ENCODE measurements at regions not wholly inside any gene's neighbourhood (a gene's known extent, or its start where the extent isn't known, plus 50 kb on each side); places are given as distances from the start of the nearest gene placed in this dataset.

DNA sequence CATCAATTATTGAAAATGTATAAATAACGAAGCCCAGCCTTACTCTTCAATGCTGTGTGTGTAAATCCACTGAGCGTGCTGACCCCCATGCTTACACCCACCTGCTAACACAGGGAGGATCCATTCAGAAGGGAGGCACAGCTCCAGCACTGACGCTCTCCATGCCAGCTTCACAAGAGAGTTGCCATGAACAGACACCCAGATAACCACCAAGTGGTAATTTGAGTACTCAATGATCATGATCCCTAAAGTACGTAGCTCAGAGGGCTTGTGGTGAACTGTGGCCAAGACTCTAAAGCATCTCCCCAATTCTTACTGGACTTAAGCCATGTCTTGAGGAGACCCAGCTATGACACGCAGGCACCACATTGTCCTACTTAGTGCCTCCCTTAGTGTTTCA, 98.7 kb downstream of the IGLL1 start:
- TF ChIP-seq, protein P1, sequence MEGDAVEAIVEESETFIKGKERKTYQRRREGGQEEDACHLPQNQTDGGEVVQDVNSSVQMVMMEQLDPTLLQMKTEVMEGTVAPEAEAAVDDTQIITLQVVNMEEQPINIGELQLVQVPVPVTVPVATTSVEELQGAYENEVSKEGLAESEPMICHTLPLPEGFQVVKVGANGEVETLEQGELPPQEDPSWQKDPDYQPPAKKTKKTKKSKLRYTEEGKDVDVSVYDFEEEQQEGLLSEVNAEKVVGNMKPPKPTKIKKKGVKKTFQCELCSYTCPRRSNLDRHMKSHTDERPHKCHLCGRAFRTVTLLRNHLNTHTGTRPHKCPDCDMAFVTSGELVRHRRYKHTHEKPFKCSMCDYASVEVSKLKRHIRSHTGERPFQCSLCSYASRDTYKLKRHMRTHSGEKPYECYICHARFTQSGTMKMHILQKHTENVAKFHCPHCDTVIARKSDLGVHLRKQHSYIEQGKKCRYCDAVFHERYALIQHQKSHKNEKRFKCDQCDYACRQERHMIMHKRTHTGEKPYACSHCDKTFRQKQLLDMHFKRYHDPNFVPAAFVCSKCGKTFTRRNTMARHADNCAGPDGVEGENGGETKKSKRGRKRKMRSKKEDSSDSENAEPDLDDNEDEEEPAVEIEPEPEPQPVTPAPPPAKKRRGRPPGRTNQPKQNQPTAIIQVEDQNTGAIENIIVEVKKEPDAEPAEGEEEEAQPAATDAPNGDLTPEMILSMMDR (IDR thresholded peaks at IDR 0.05) = no peak
- no peak for TF ChIP-seq POLR2A (IDR thresholded peaks at IDR 0.05)

Data from right lobe of liver (tissue), 4 donors.